ENCODE measurements at regions not wholly inside any gene's neighbourhood (a gene's known extent, or its start where the extent isn't known, plus 50 kb on each side); places are given as distances from the start of the nearest gene placed in this dataset.

- no peak for DNase-seq
Measured at GRCh38 chr15:77749998-77750540, 117.4 kb upstream of the LINGO1 start.

GRCh38 chr15:77749236-77749997, 116.7 kb upstream of the LINGO1 start:
- DNase-seq, result no peak

GRCh38 chr15:77748078-77749064, 115.7 kb upstream of the LINGO1 start:
- no peak for DNase-seq

- peak; percentile 5 to 27 for DNase-seq
Measured at GRCh38 chr15:77747175-77748077, 114.7 kb upstream of the LINGO1 start.

- no peak for DNase-seq
Measured at GRCh38 chr15:77746254-77747174, 113.8 kb upstream of the LINGO1 start.

- no peak for DNase-seq
Measured at GRCh38 chr15:77744398-77744797, 111.7 kb upstream of the LINGO1 start.

GRCh38 chr15:77742570-77742969, 109.9 kb upstream of the LINGO1 start:
- DNase-seq, result no peak

- DNase-seq, result no peak
Measured at GRCh38 chr15:77742127-77742526, 109.4 kb upstream of the LINGO1 start.

- peak; percentile 27 to 67 for DNase-seq
Measured at GRCh38 chr15:77741106-77741505, 108.4 kb upstream of the LINGO1 start.

GRCh38 chr15:77739591-77740378, 107.1 kb upstream of the LINGO1 start:
- no peak for DNase-seq

GRCh38 chr15:77738441-77739302, 106.0 kb upstream of the LINGO1 start:
- DNase-seq, result no peak

GRCh38 chr15:77738038-77738370, 105.3 kb upstream of the LINGO1 start:
- no peak for DNase-seq

GRCh38 chr15:77737238-77738037, 104.7 kb upstream of the LINGO1 start:
- DNase-seq, result peak in 1 of 2 donors; percentile 6

- DNase-seq, result no peak
Measured at GRCh38 chr15:77734306-77734705, 101.6 kb upstream of the LINGO1 start.

GRCh38 chr15:77733579-77734300, 101.0 kb upstream of the LINGO1 start:
- DNase-seq, result no peak

GRCh38 chr15:77732514-77733335, 100.0 kb upstream of the LINGO1 start:
- DNase-seq, result no peak

- DNase-seq, result no peak
Measured at GRCh38 chr15:77731945-77732344, 99.2 kb upstream of the LINGO1 start.
